WERI-Rb-1 (cell line): ENCODE measurements at regions not wholly inside any gene's neighbourhood (a gene's known extent, or its start where the extent isn't known, plus 50 kb on each side); places are given as distances from the start of the nearest gene placed in this dataset.

Source experiments
- DNase-seq: peaks from one replicate; pipeline ENCODE4 v3.0.0-alpha.2; 2020
- H3K27ac ChIP-seq: fragments of 250-450 bp; sonication (Bioruptor Pico); 2 replicates; pipeline ENCODE4 v1.5.1; 2020; ENCODE audit warnings: mild to moderate bottlenecking, moderate library complexity
- H3K27me3 ChIP-seq: fragments of 250-450 bp; sonication (Bioruptor Pico); 2 replicates; pipeline ENCODE4 v1.5.1; 2021; ENCODE audit warnings: mild to moderate bottlenecking, low read depth, moderate library complexity; ENCODE audit not compliant: insufficient read depth, severe bottlenecking
- H3K36me3 ChIP-seq: fragments of 250-450 bp; sonication (Bioruptor Pico); 2 replicates; pipeline ENCODE4 v1.5.1; 2020; ENCODE audit warnings: mild to moderate bottlenecking, moderate library complexity
- H3K4me3 ChIP-seq: 2 replicates; pipeline ENCODE4 v1.5.1; 2011; ENCODE audit warnings: low read depth, mild to moderate bottlenecking, control low read depth, low read length
- H3K9me3 ChIP-seq: fragments of 250-450 bp; sonication (Bioruptor Pico); 2 replicates; pipeline ENCODE4 v1.5.1; 2021; ENCODE audit warnings: mild to moderate bottlenecking, moderate library complexity; ENCODE audit not compliant: severe bottlenecking
- TF ChIP-seq, protein P1 (sequence below): IDR thresholded peaks from 2 replicates; pipeline ENCODE4 v1.5.1; 2011; ENCODE audit warnings: low read depth, mild to moderate bottlenecking, control low read depth, inconsistent platforms, low read length

DNA sequence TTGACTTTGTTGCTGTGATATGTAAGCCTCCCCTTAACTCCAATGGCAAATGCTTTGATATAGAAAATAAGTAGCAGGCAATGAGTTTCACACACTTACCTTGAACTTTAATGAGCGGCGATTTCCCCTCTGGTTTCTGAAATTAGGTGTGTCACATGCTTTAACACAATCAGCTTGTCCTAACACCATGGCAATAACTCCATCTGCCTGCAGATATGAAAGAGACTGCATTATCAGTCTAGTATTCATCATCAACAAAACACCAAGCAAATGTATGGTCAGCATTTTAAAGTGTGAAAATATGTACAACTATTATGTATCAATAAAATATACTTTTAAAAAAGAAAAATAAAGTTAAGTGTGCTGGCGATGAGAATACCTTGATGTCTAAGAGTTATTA lies 128.8 kb upstream of the FAM9B start:
- TF ChIP-seq, protein P1, sequence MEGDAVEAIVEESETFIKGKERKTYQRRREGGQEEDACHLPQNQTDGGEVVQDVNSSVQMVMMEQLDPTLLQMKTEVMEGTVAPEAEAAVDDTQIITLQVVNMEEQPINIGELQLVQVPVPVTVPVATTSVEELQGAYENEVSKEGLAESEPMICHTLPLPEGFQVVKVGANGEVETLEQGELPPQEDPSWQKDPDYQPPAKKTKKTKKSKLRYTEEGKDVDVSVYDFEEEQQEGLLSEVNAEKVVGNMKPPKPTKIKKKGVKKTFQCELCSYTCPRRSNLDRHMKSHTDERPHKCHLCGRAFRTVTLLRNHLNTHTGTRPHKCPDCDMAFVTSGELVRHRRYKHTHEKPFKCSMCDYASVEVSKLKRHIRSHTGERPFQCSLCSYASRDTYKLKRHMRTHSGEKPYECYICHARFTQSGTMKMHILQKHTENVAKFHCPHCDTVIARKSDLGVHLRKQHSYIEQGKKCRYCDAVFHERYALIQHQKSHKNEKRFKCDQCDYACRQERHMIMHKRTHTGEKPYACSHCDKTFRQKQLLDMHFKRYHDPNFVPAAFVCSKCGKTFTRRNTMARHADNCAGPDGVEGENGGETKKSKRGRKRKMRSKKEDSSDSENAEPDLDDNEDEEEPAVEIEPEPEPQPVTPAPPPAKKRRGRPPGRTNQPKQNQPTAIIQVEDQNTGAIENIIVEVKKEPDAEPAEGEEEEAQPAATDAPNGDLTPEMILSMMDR = no peak
- H3K27me3 ChIP-seq = peaks cover 5% of the 10 kb centered on the region
- no peaks in the 10 kb centered on the region for H3K9me3 ChIP-seq
- H3K4me3 ChIP-seq = no peak overlapping the region
- no peak for DNase-seq
- H3K27ac ChIP-seq = no peak overlapping the region
- H3K36me3 ChIP-seq = no peaks in the 10 kb centered on the region

DNA sequence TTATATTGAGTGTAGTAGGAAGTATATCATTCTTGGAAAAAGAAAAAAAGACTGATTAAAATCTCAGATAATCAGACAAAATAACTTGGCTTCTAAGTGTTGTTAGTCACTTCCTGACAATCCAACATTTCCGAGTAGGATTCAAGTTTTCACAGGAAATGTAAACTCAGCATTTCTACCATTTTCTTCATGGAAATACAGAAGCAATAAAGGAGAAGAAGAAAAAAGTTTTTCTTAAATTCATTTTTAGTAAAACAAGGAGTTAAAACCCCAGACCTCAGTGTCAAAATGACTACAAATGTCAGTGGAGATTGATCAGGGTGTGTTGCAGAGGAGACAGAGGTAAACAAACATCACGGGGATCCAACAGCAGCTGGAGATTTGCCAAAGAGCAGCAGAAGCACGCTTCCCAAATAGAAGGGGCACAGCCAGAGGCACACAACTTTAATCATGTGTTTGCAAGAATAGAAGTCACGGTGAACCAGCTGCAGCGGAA lies 129.3 kb upstream of the FAM9B start:
- TF ChIP-seq, protein P1 = no peak
- Histone ChIP-seq H3K9me3 (no peaks in the 10 kb centered on the region), H3K4me3 (no peak overlapping the region), H3K27me3 (peaks cover 5% of the 10 kb centered on the region), H3K27ac (no peak overlapping the region), H3K36me3 (no peaks in the 10 kb centered on the region)
- DNase-seq = no peak

DNA sequence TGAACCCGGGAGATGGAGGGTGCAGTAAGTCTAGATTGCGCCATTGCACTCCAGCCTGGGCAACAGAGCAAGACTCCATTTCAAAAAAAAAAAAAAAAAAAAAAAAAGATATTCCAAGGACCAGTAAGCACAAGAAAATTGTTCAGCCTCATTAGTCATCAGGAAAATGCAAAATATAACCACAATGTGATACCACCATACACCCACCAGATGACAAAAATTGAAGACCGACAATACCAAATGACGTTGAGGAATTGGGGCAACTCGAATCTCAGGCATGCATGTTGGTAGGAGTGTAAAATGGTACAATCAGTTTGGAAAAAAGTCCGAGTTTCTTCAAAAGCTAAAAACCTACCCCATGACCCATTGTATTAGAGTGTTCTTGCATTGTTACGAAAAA lies 130.2 kb upstream of the FAM9B start:
- H3K36me3 ChIP-seq = no peaks in the 10 kb centered on the region
- no peak for DNase-seq
- no peaks in the 10 kb centered on the region for H3K9me3 ChIP-seq
- H3K27ac ChIP-seq = no peak overlapping the region
- H3K4me3 ChIP-seq = no peak overlapping the region
- H3K27me3 ChIP-seq = peaks cover 5% of the 10 kb centered on the region
- TF ChIP-seq, protein P1 = no peak

DNA sequence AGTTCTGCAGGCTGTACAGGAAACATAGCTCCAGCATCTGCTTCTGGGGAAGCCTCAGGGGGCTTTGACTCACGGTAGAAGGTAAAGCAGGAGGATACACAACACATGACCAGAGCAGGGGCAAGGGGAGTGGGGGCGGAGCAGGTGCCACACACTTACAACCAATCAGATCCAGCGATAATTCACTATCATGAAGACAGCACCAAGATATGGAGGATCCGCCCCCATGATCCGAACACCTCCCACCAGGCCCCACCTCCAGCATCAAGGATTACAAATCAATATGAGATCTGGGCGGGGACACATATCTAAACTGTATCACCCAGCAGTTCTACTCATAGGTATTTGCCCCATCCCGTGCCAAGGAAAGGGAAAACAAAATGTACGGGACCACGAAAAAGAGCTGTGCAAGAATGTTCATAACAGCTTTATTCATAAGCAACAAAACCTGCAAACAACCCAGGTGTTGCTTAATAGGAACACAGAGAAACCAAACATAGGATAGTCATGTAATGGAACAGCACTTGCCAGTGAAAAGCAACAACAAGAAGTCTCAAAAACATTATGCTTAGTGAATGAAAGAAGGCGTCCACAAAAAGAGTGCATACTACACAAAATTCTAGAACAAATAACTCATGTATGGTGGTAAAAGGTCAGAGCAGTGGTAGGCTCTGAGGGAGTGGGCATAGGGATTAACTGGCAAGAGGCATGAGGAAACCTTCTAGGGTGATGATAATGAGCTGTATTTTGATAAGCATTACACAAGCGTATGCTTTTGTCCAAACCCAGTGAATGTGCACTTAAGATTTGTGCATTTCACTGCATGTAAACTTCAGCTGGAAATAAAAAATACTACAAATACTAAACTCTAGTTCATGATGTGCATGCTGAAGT lies 130.9 kb upstream of the FAM9B start:
- H3K36me3 ChIP-seq = no peaks in the 10 kb centered on the region

DNA sequence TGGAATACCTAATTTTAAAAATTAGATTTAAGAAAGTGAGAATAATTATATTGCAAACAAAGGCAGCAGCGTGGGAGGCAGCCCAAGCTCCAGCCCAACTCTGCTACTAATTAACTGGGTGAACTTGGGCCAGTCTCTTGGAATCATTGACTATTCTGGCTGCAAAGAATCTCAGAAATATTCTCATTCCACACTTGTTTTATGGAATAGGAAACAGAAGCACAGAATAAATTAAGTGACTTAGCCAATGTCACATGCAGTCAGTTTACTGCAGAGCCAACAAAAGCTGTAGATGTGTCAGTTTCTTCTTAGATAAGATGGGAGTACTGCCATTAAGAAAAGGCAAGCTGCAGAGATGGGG lies 132.6 kb upstream of the FAM9B start:
- no peaks in the 10 kb centered on the region for H3K36me3 ChIP-seq
- H3K9me3 ChIP-seq = no peaks in the 10 kb centered on the region
- H3K27me3 ChIP-seq = peaks cover 5% of the 10 kb centered on the region
- DNase-seq = no peak
- H3K4me3 ChIP-seq = no peak overlapping the region
- H3K27ac ChIP-seq = no peak overlapping the region
- TF ChIP-seq, protein P1 = no peak

More for the DNA sequence above, 130.9 kb upstream of the FAM9B start:
- H3K4me3 ChIP-seq = no peak overlapping the region
- no peak overlapping the region for H3K27ac ChIP-seq
- DNase-seq = no peak
- H3K27me3 ChIP-seq = peaks cover 5% of the 10 kb centered on the region
- TF ChIP-seq, protein P1 = no peak
- no peaks in the 10 kb centered on the region for H3K9me3 ChIP-seq
